Fibroblast of mammary gland (primary cell): ENCODE measurements at regions not wholly inside any gene's neighbourhood (a gene's known extent, or its start where the extent isn't known, plus 50 kb on each side); places are given as distances from the start of the nearest gene placed in this dataset.

ENCODE experiments used
- DNase-seq: peaks from one replicate; pipeline ENCODE4 v3.0.0-alpha.2; 2010; ENCODE audit warnings: low read depth
- H3K4me3 ChIP-seq: 2 replicates; pipeline ENCODE4 v1.5.1; 2011; ENCODE audit warnings: low read depth, mild to moderate bottlenecking, low read length, moderate library complexity; ENCODE audit not compliant: control insufficient read depth
- CTCF ChIP-seq: conservative IDR thresholded peaks from 2 replicates; pipeline ENCODE4 v1.5.1; 2011; ENCODE audit warnings: low read depth, low read length, inconsistent platforms; ENCODE audit not compliant: control insufficient read depth, insufficient read depth

DNA sequence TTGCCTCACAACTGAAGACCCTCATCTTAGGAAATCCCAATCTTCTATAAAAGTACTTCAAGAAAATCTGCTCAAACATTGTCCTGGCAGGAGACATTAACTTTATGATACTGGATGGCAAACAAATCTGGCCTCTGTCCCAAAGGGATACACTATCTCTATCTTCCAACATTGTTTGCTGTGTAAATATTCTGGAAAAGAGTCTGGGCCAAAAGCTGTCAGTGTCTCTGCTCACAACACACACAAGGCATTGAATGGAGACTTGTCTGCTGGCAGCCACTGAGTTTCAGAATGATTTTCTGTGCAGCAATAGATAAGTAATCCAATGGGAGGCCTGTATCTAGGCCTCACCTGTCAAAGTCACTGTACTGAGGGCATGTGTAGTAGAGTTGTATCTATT lies 471.1 kb downstream of the DMAC1 start:
- no peak for DNase-seq
- TF ChIP-seq CTCF = no peak

DNA sequence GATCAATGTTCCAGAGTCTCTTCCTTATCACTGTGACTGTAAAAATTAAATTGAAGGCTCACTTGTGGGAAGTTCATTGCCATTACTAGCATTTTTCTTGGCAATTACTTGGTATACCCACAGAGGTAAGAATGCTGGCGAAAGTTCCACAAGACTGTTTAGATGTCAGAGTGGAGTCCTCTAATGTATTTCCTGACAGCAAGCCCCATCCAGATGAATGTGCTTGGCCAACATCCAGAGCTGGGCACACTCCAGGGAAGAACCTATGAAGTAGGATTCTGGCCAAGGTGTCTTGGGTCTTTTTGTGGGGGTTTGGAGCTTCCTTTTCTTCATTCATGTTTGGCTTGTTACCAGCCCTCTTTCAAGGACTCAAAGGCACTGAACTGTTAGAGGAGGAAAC lies 473.6 kb downstream of the DMAC1 start:
- TF ChIP-seq CTCF = no peak
- DNase-seq = no peak
- H3K4me3 ChIP-seq = no peak overlapping the region

More for the DNA sequence above, 471.1 kb downstream of the DMAC1 start:
- no peak overlapping the region for H3K4me3 ChIP-seq

- no peak overlapping the region for H3K4me3 ChIP-seq
- peak; percentile 53 for DNase-seq
- TF ChIP-seq CTCF = no peak
Observed at GRCh38 chr9:7324152-7324598, 475.4 kb downstream of the DMAC1 start.

DNA sequence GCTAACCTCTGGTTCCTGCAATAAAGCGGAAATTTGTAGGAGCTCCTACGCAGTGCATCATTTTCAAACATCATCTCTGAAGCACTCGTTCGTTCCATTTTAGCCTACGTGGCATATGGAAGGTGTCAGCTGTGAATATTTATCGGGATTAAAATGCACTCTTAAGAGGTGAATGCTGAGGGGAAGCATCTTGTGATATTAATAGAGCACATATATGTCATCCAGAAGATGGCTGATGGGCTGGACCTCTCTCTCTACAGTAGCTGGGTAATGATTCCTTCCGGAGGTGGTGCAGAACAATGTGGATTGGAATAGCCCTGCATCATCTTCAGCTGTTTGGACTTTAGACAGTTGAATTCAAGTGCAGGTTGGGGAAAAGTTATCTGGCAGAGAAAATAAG lies 478.7 kb downstream of the DMAC1 start:
- DNase-seq = no peak
- TF ChIP-seq CTCF = no peak
- no peak overlapping the region for H3K4me3 ChIP-seq

GRCh38 chr9:7320139-7320538 lies 479.4 kb downstream of the DMAC1 start:
- no peak overlapping the region for H3K4me3 ChIP-seq
- no peak for TF ChIP-seq CTCF
- peak; percentile 100 for DNase-seq

GRCh38 chr9:7318920-7319319 lies 480.7 kb downstream of the DMAC1 start:
- DNase-seq = no peak
- no peak for TF ChIP-seq CTCF
- no peak overlapping the region for H3K4me3 ChIP-seq

- H3K4me3 ChIP-seq = no peak overlapping the region
- no peak for TF ChIP-seq CTCF
- peak; percentile 10 for DNase-seq
Observed at GRCh38 chr9:7316967-7317366, 482.6 kb downstream of the DMAC1 start.
